HCT116 (cell line): ENCODE measurements at regions not wholly inside any gene's neighbourhood (a gene's known extent, or its start where the extent isn't known, plus 50 kb on each side); places are given as distances from the start of the nearest gene placed in this dataset.

Experiments
- ATAC-seq: fragments of 200-7000 bp; cut with Tn5 transposase; 2 replicates; pipeline ENCODE4 v1.9.1; 2020; ENCODE audit warnings: mild to moderate bottlenecking, moderate library complexity
- BruUV-seq: library from RNA; stranded (reverse); fragments of 400-500 nt; replicated peaks from 2 replicates; lab custom pipeline; 2021; lab: Mats Ljungman, UMichigan
- CTCF ChIA-PET: fragments of 300-600 bp; sonication (Branson Sonifier 250); formaldehyde crosslinking; loops from one replicate; lab custom pipeline; 2021; ENCODE audit warnings: antibody characterized with exemption; lab: Charles Lee
- POLR2A ChIA-PET: fragments of 300-600, 350-600 bp; sonication (Branson Sonifier 250); formaldehyde crosslinking; loops from one replicate; lab custom pipeline; 2021; ENCODE audit warnings: antibody characterized with exemption; lab: Charles Lee
- RAD21 ChIA-PET, 2 experiments: fragments of 300-600 bp; sonication (Branson Sonifier 250); formaldehyde crosslinking; loops; one replicate each; lab custom pipeline; 2023; ENCODE audit warnings: low total read pairs in 2 of 2; ENCODE audit not compliant: uncharacterized antibody in 2 of 2, unreplicated experiment in 2 of 2, low non-redundant PET in 1 of 2; lab: Charles Lee
- DNase-seq: peaks from one replicate; pipeline ENCODE4 v3.0.0-alpha.2; 2010; ENCODE audit warnings: low read depth, low spot score
- H2AFZ ChIP-seq: fragments of 200-600 bp; shearing (Covaris generic), sonication (generic); 2 replicates; pipeline ENCODE4 v1.6.1; 2017; ENCODE audit warnings: low read depth, mixed run types, mixed read lengths, antibody characterized with exemption, low read length; ENCODE audit not compliant: poor library complexity, severe bottlenecking
- H3K27ac ChIP-seq: 2 replicates; pipeline ENCODE4 v1.5.1; 2012; ENCODE audit warnings: low read depth, low read length
- H3K27me3 ChIP-seq: fragments of 200-600 bp; sonication (generic); 2 replicates; pipeline ENCODE4 v1.6.1; 2016; ENCODE audit warnings: mixed run types, low read length, mixed read lengths; ENCODE audit not compliant: insufficient read depth
- H3K36me3 ChIP-seq, 2 experiments: fragments of 200-500 bp in 1 of 2; fragments of 200-600 bp in 1 of 2; sonication (Bioruptor generic) in 1 of 2; sonication (generic) in 1 of 2; 2 replicates each; pipeline versions ENCODE4 v1.5.1 to v1.6.1; 2014 to 2016; ENCODE audit warnings: low read length in 2 of 2, inconsistent platforms in 1 of 2, mixed read lengths in 1 of 2, mixed run types in 1 of 2; ENCODE audit not compliant: insufficient read depth in 2 of 2, control insufficient read depth in 1 of 2
- H3K4me1 ChIP-seq, 2 experiments: fragments of 200-600 bp in 1 of 2; sonication (generic) in 1 of 2; 2 replicates each; pipeline versions ENCODE4 v1.5.1 to v1.6.1; 2012 to 2017; ENCODE audit warnings: low read length in 2 of 2, inconsistent platforms in 1 of 2, mild to moderate bottlenecking in 1 of 2, mixed read lengths in 1 of 2, mixed run types in 1 of 2, moderate library complexity in 1 of 2; ENCODE audit not compliant: insufficient read depth in 2 of 2, control insufficient read depth in 1 of 2
- H3K4me2 ChIP-seq: fragments of 200-600 bp; sonication (generic); 2 replicates; pipeline ENCODE4 v1.6.1; 2017; ENCODE audit warnings: mixed run types, low read length, mixed read lengths
- H3K4me3 ChIP-seq, 2 experiments: fragments of 200-600 bp in 1 of 2; sonication (generic) in 1 of 2; replicated peaks in 1 of 2; 2 replicates each; pipeline ENCODE4 v1.5.1; 2011 to 2016; ENCODE audit warnings: low read length in 2 of 2, control low read depth in 1 of 2, low read depth in 1 of 2, mild to moderate bottlenecking in 1 of 2, mixed read lengths in 1 of 2, mixed run types in 1 of 2
- H3K79me2 ChIP-seq: fragments of 200-600 bp; sonication (generic); 2 replicates; pipeline ENCODE4 v1.6.1; 2017; ENCODE audit warnings: mild to moderate bottlenecking, mixed run types, low read length, moderate library complexity, mixed read lengths; ENCODE audit not compliant: insufficient read depth
- H3K9ac ChIP-seq: fragments of 200-600 bp; sonication (generic); 2 replicates; pipeline ENCODE4 v1.6.1; 2016; ENCODE audit warnings: low read length, mixed read lengths
- H3K9me2 ChIP-seq: fragments of 200-600 bp; sonication (generic), shearing (Covaris generic); 2 replicates; pipeline ENCODE4 v1.6.1; 2017; ENCODE audit warnings: mixed run types, mild to moderate bottlenecking, moderate library complexity; ENCODE audit not compliant: insufficient read depth
- H3K9me3 ChIP-seq, 2 experiments: fragments of 200-500 bp in 1 of 2; fragments of 200-600 bp in 1 of 2; sonication (Bioruptor generic) in 1 of 2; sonication (generic) in 1 of 2; 2 replicates each; pipeline ENCODE4 v1.6.1; 2014 to 2017; ENCODE audit warnings: low read length in 2 of 2, mixed read lengths in 2 of 2, inconsistent platforms in 1 of 2, low read depth in 1 of 2, mild to moderate bottlenecking in 1 of 2, mixed run types in 1 of 2, moderate library complexity in 1 of 2; ENCODE audit not compliant: control insufficient read depth in 1 of 2, insufficient read depth in 1 of 2
- H4K20me1 ChIP-seq: fragments of 200-600 bp; sonication (generic), shearing (Covaris generic); 2 replicates; pipeline ENCODE4 v1.6.1; 2017; ENCODE audit warnings: mixed run types, mild to moderate bottlenecking, moderate library complexity; ENCODE audit not compliant: insufficient read depth
- CBX3 ChIP-seq: IDR thresholded peaks from 2 replicates; pipeline ENCODE4 v1.6.1; 2012; ENCODE audit warnings: low read depth
- EGR1 ChIP-seq: IDR thresholded peaks from 2 replicates; pipeline ENCODE4 v1.6.1; 2012; ENCODE audit warnings: low read depth
- ELF1 ChIP-seq: IDR thresholded peaks from 2 replicates; pipeline ENCODE4 v1.6.1; 2012; ENCODE audit warnings: low read depth, borderline replicate concordance
- EZH2 ChIP-seq: fragments of 200-600 bp; sonication (generic); IDR thresholded peaks from 2 replicates; pipeline ENCODE4 v1.6.1; 2017; ENCODE audit warnings: antibody characterized with exemption, mixed run types
- EZH2phosphoT487 ChIP-seq: fragments of 200-600 bp; IDR thresholded peaks from 2 replicates; pipeline ENCODE4 v1.6.1; 2018; ENCODE audit warnings: antibody characterized with exemption, borderline replicate concordance
- FOSL1 ChIP-seq: IDR thresholded peaks from 2 replicates; pipeline ENCODE4 v1.6.1; 2012; ENCODE audit warnings: low read depth
- POLR2A ChIP-seq: IDR thresholded peaks from 2 replicates; pipeline ENCODE4 v1.7.0; 2011; ENCODE audit warnings: borderline replicate concordance; ENCODE audit not compliant: insufficient read depth, insufficient read length; ENCODE audit errors: extremely low read depth
- RAD21 ChIP-seq: IDR thresholded peaks from 2 replicates; pipeline ENCODE4 v1.6.1; 2012; ENCODE audit warnings: low read depth, mild to moderate bottlenecking
- SIN3A ChIP-seq: IDR thresholded peaks from 2 replicates; pipeline ENCODE4 v1.6.1; 2012; ENCODE audit warnings: low read depth
- SP1 ChIP-seq: IDR thresholded peaks from 2 replicates; pipeline ENCODE4 v1.6.1; 2012; ENCODE audit warnings: low read depth
- SRF ChIP-seq: IDR thresholded peaks from 2 replicates; pipeline ENCODE4 v1.6.1; 2012; ENCODE audit warnings: low read depth
- ZFX ChIP-seq: fragments of 450-650 bp; IDR thresholded peaks from 2 replicates; pipeline ENCODE4 v1.6.1; 2017
- ZNF274 ChIP-seq: fragments of 200-500 bp; sonication (Bioruptor generic); IDR thresholded peaks from 2 replicates; pipeline ENCODE4 v1.6.1; 2014; ENCODE audit warnings: mild to moderate bottlenecking, low read depth, low read length, inconsistent platforms
- intact Hi-C: fragments of 100-400 bp; cut with micrococcal nuclease; formaldehyde crosslinking; loops from 2 replicates; pipeline ENCODE4 v1.10.0; 2022
- TF ChIP-seq, protein P1 (sequence below): IDR thresholded peaks from 2 replicates; pipeline ENCODE4 v1.6.1; 2012
- TF ChIP-seq, protein P2 (sequence below): IDR thresholded peaks from 2 replicates; pipeline ENCODE4 v1.6.1; 2011; ENCODE audit warnings: mild to moderate bottlenecking, low read length, moderate library complexity; ENCODE audit not compliant: insufficient replicate concordance; ENCODE audit errors: extremely low read depth
- TF ChIP-seq, protein P3 (sequence below): IDR thresholded peaks from 2 replicates; pipeline ENCODE4 v1.6.1; 2012

DNA sequence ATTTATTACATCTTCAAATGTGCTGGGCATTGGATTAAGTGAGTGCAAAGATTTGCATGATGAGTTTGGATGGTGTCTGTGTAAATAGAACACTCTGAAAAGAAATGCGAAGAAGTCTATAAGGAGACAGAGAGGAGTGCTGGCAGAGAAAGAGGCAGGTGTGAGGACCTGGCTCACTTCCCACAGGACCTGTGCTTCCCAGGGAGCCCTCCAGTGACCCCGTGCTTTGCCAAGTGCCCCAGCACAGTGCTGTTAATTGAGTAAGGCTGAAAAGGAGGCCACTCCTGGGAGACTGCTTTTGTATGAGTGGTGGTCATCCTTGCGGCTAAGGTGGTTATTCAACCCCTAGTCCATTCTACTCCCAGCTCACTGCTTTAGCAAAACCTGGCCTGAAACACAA, 230.8 kb downstream of the OSR1 start:
- H3K4me1 ChIP-seq = peaks cover 7 to 10% of the 10 kb centered on the region in 2 experiments; a peak in 1 of 4 replicates
- H4K20me1 ChIP-seq = no peaks in the 10 kb centered on the region
- H3K27ac ChIP-seq = no peak overlapping the region
- no peak overlapping the region for H3K9ac ChIP-seq
- no peak overlapping the region for H2AFZ ChIP-seq
- no TSS peak for BruUV-seq
- H3K9me3 ChIP-seq = no peaks in the 10 kb centered on the region
- no peak for DNase-seq
- ChIA-PET POLR2A (no interaction called here), RAD21 (no interaction called here), CTCF (no interaction called here)
- no peak for TF ChIP-seq EGR1
- no peak overlapping the region for H3K4me3 ChIP-seq
- H3K36me3 ChIP-seq = no peaks in the 10 kb centered on the region
- ATAC-seq = no peak
- H3K4me2 ChIP-seq = no peak overlapping the region
- intact Hi-C loops = no loop called here
- no peaks in the 10 kb centered on the region; the same call in 1 of the 2 replicates for H3K27me3 ChIP-seq
- H3K79me2 ChIP-seq = no peaks in the 10 kb centered on the region
- H3K9me2 ChIP-seq = no peaks in the 10 kb centered on the region

GRCh38 chr2:19125901-19126680, 232.3 kb downstream of the OSR1 start:
- BruUV-seq = no TSS peak
- H3K9me3 ChIP-seq = no peaks in the 10 kb centered on the region
- H3K9ac ChIP-seq = no peak overlapping the region
- H3K4me3 ChIP-seq = no peak overlapping the region
- DNase-seq = no peak
- CTCF ChIA-PET = no interaction called here
- H2AFZ ChIP-seq = no peak overlapping the region
- POLR2A ChIA-PET = no interaction called here
- H3K27ac ChIP-seq = no peak overlapping the region
- TF ChIP-seq ELF1 (no peak), EZH2phosphoT487 (no peak), SP1 (no peak), ZFX (no peak), POLR2A (no peak), CBX3 (no peak), SRF (no peak), SIN3A (no peak), FOSL1 (no peak), ZNF274 (no peak), RAD21 (no peak), EGR1 (no peak), EZH2 (no peak)
- TF ChIP-seq, protein P1, sequence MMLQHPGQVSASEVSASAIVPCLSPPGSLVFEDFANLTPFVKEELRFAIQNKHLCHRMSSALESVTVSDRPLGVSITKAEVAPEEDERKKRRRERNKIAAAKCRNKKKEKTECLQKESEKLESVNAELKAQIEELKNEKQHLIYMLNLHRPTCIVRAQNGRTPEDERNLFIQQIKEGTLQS = no peak
- TF ChIP-seq, protein P2, sequence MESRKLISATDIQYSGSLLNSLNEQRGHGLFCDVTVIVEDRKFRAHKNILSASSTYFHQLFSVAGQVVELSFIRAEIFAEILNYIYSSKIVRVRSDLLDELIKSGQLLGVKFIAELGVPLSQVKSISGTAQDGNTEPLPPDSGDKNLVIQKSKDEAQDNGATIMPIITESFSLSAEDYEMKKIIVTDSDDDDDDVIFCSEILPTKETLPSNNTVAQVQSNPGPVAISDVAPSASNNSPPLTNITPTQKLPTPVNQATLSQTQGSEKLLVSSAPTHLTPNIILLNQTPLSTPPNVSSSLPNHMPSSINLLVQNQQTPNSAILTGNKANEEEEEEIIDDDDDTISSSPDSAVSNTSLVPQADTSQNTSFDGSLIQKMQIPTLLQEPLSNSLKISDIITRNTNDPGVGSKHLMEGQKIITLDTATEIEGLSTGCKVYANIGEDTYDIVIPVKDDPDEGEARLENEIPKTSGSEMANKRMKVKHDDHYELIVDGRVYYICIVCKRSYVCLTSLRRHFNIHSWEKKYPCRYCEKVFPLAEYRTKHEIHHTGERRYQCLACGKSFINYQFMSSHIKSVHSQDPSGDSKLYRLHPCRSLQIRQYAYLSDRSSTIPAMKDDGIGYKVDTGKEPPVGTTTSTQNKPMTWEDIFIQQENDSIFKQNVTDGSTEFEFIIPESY = no peak
- TF ChIP-seq, protein P3, sequence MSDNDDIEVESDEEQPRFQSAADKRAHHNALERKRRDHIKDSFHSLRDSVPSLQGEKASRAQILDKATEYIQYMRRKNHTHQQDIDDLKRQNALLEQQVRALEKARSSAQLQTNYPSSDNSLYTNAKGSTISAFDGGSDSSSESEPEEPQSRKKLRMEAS = no peak
- TF ChIP-seq, all 23 proteins: peak for 0
- intact Hi-C loops = no loop called here
- no peaks in the 10 kb centered on the region for H3K9me2 ChIP-seq
- RAD21 ChIA-PET = no interaction called here
- peaks cover 13 to 15% of the 10 kb centered on the region in 2 experiments for H3K4me1 ChIP-seq
- no peaks in the 10 kb centered on the region; the same call in 1 of the 2 replicates for H3K27me3 ChIP-seq
- H3K79me2 ChIP-seq = no peaks in the 10 kb centered on the region
- H4K20me1 ChIP-seq = no peaks in the 10 kb centered on the region
- ATAC-seq = no peak
- no peaks in the 10 kb centered on the region for H3K36me3 ChIP-seq
- H3K4me2 ChIP-seq = no peak overlapping the region
